ENCODE measurements at regions not wholly inside any gene's neighbourhood (a gene's known extent, or its start where the extent isn't known, plus 50 kb on each side); places are given as distances from the start of the nearest gene placed in this dataset.
"Not testable (repeated sequence)": the region's sequence is repeated elsewhere in the genome, so short reads cannot be mapped to it uniquely, and the experiment has no call there.

GRCh38 chr3:153370680-153371079 is 208.7 kb downstream of the RAP2B start:
- DNase-seq (ENCODE audit: low spot score), result no peak

GRCh38 chr3:153372326-153372725 is 210.3 kb downstream of the RAP2B start:
- DNase-seq (ENCODE audit: low spot score), result peak; percentile 42

- DNase-seq (ENCODE audit: low spot score), result no peak
Observed at GRCh38 chr3:153373606-153374005, 211.6 kb downstream of the RAP2B start.

- DNase-seq (ENCODE audit: low spot score), result not testable (repeated sequence)
Observed at GRCh38 chr3:153378366-153378765, 216.3 kb downstream of the RAP2B start.

- DNase-seq (ENCODE audit: low spot score), result no peak
Observed at GRCh38 chr3:153379516-153379915, 217.5 kb downstream of the RAP2B start.

GRCh38 chr3:153385343-153385742 is 223.3 kb downstream of the RAP2B start:
- DNase-seq (ENCODE audit: low spot score), result no peak

GRCh38 chr3:153392363-153392762 is 230.3 kb downstream of the RAP2B start:
- DNase-seq (ENCODE audit: low spot score), result no peak

- no peak for DNase-seq (ENCODE audit: low spot score)
Observed at GRCh38 chr3:153394017-153394416, 232.0 kb downstream of the RAP2B start.

- DNase-seq (ENCODE audit: low spot score), result no peak
Observed at GRCh38 chr3:153396581-153396980, 234.6 kb downstream of the RAP2B start.

GRCh38 chr3:153397794-153398193 is 235.8 kb downstream of the RAP2B start:
- no peak for DNase-seq (ENCODE audit: low spot score)

GRCh38 chr3:153399636-153400035 is 237.6 kb downstream of the RAP2B start:
- DNase-seq (ENCODE audit: low spot score), result no peak

- DNase-seq (ENCODE audit: low spot score), result no peak
Observed at GRCh38 chr3:153400641-153401040, 238.6 kb downstream of the RAP2B start.

- no peak for DNase-seq (ENCODE audit: low spot score)
Observed at GRCh38 chr3:153404157-153404556, 242.1 kb downstream of the RAP2B start.

- not testable (repeated sequence) for DNase-seq (ENCODE audit: low spot score)
Observed at GRCh38 chr3:153405320-153405719, 243.3 kb downstream of the RAP2B start.

GRCh38 chr3:153410517-153410916 is 248.5 kb downstream of the RAP2B start:
- DNase-seq (ENCODE audit: low spot score), result no peak

GRCh38 chr3:153414982-153415381 is 253.0 kb downstream of the RAP2B start:
- DNase-seq (ENCODE audit: low spot score), result no peak

GRCh38 chr3:153422314-153422713 is 260.3 kb downstream of the RAP2B start:
- DNase-seq (ENCODE audit: low spot score), result no peak

- DNase-seq (ENCODE audit: low spot score), result not testable (repeated sequence)
Observed at GRCh38 chr3:153423820-153424219, 261.8 kb downstream of the RAP2B start.

- DNase-seq (ENCODE audit: low spot score), result no peak
Observed at GRCh38 chr3:153426344-153426743, 264.3 kb downstream of the RAP2B start.

GRCh38 chr3:153426803-153427202 is 264.8 kb downstream of the RAP2B start:
- DNase-seq (ENCODE audit: low spot score), result no peak

- peak; percentile 4 for DNase-seq (ENCODE audit: low spot score)
Observed at GRCh38 chr3:153429821-153430220, 267.8 kb downstream of the RAP2B start.

GRCh38 chr3:153431076-153431475 is 269.1 kb downstream of the RAP2B start:
- no peak for DNase-seq (ENCODE audit: low spot score)

GRCh38 chr3:153437666-153438065 is 275.6 kb downstream of the RAP2B start:
- DNase-seq (ENCODE audit: low spot score), result no peak

- DNase-seq (ENCODE audit: low spot score), result no peak
Observed at GRCh38 chr3:153438271-153438670, 276.2 kb downstream of the RAP2B start.

- DNase-seq (ENCODE audit: low spot score), result no peak
Observed at GRCh38 chr3:153439780-153440179, 277.8 kb downstream of the RAP2B start.
